Natural killer cell (primary cell): ENCODE measurements at regions not wholly inside any gene's neighbourhood (a gene's known extent, or its start where the extent isn't known, plus 50 kb on each side); places are given as distances from the start of the nearest gene placed in this dataset.

ENCODE experiments used
- ATAC-seq, 3 donors: fragments of 150-1000 bp in 2 of 3; fragments of 200-7000 bp in 1 of 3; cut with Tn5 transposase; 1 replicate in 1 of 3; 2 replicates in 2 of 3; pipeline ENCODE4 v1.10.0; 2021; ENCODE audit warnings: mild to moderate bottlenecking in 2 of 3, moderate library complexity in 2 of 3
- DNase-seq, 2 donors: peaks; one replicate each; pipeline versions ENCODE4 v3.0.0 to v3.0.0-alpha.2; 2013 to 2021; ENCODE audit warnings: mixed read lengths in 1 of 2
- H3K27ac ChIP-seq: one replicate; pipeline ENCODE4 v1.5.1; 2013; ENCODE audit warnings: mild to moderate bottlenecking, low read length
- H3K27me3 ChIP-seq: one replicate; pipeline ENCODE4 v1.6.1; 2013; ENCODE audit warnings: low read length; ENCODE audit not compliant: control insufficient read depth, insufficient read depth
- H3K36me3 ChIP-seq: one replicate; pipeline ENCODE4 v1.6.1; 2013; ENCODE audit warnings: low read length; ENCODE audit not compliant: control insufficient read depth, insufficient read depth
- H3K4me1 ChIP-seq: one replicate; pipeline ENCODE4 v1.6.1; 2013; ENCODE audit warnings: low read length; ENCODE audit not compliant: control insufficient read depth, insufficient read depth
- H3K4me3 ChIP-seq: one replicate; pipeline ENCODE4 v1.5.1; 2013; ENCODE audit warnings: low read length
- H3K9me3 ChIP-seq: one replicate; pipeline ENCODE4 v1.6.1; 2013; ENCODE audit warnings: low read length; ENCODE audit not compliant: control insufficient read depth, insufficient read depth
- H3K27ac Mint-ChIP-seq, 2 donors: one replicate each; pipeline ENCODE4 v1.8.0; 2022; ENCODE audit warnings: mild to moderate bottlenecking in 2 of 2, mixed read lengths in 2 of 2, moderate library complexity in 1 of 2
- H3K27me3 Mint-ChIP-seq, 2 donors: one replicate each; pipeline ENCODE4 v1.8.0; 2022; ENCODE audit warnings: low read depth in 2 of 2, mixed read lengths in 2 of 2
- H3K36me3 Mint-ChIP-seq: one replicate; pipeline ENCODE4 v1.8.0; 2022; ENCODE audit warnings: mixed read lengths
- H3K4me1 Mint-ChIP-seq, 2 donors: one replicate each; pipeline ENCODE4 v1.8.0; 2022; ENCODE audit warnings: mixed read lengths in 2 of 2
- H3K4me3 Mint-ChIP-seq: one replicate; pipeline ENCODE4 v1.8.0; 2022; ENCODE audit warnings: mild to moderate bottlenecking, moderate library complexity, mixed read lengths
- H3K9me3 Mint-ChIP-seq, 2 donors: one replicate each; pipeline ENCODE4 v1.8.0; 2022; ENCODE audit warnings: mixed read lengths in 2 of 2
- CTCF ChIP-seq: fragments of 200-600 bp; IDR thresholded peaks from one replicate; pipeline ENCODE4 v1.8.0; 2022; ENCODE audit warnings: antibody characterized with exemption
- WGBS: methylation state at CpG from one replicate; pipeline ENCODE4 v1.1.7; 2013; ENCODE audit warnings: missing lambda C conversion rate; ENCODE audit not compliant: insufficient coverage; 5-methylcytosine and 5-hydroxymethylcytosine counted together
- intact Hi-C: fragments of 100-400 bp; cut with micrococcal nuclease; formaldehyde crosslinking; loops from one replicate; pipeline ENCODE4 v1.14.2; 2022

- Histone ChIP-seq H3K4me3 (no peak overlapping the region), H3K9me3 (no peaks in the 10 kb centered on the region), H3K27me3 (no peaks in the 10 kb centered on the region), H3K4me1 (no peaks in the 10 kb centered on the region), H3K27ac (no peak overlapping the region), H3K36me3 (no peaks in the 10 kb centered on the region)
- Mint-ChIP-seq H3K36me3 (no peaks in the 10 kb centered on the region), H3K4me1 (no peaks in the 10 kb centered on the region), H3K4me3 (no peak overlapping the region), H3K27ac (no peak overlapping the region), H3K9me3 (peaks cover 5 to 9% of the 10 kb centered on the region in 2 donors), H3K27me3 (no peaks in the 10 kb centered on the region)
- DNase-seq (no peak), ATAC-seq (no peak)
- WGBS: 87% methylated on average over 1 of the region's 2 CpGs
- intact Hi-C loops: no loop called here
- no peak for TF ChIP-seq CTCF
Measured at GRCh38 chr6:114740547-114740946, 397.7 kb upstream of the HS3ST5 start.

GRCh38 chr6:114739656-114740055, 396.8 kb upstream of the HS3ST5 start:
- H3K27me3 ChIP-seq: no peaks in the 10 kb centered on the region
- no peak overlapping the region for H3K4me3 ChIP-seq
- ATAC-seq (no peak), DNase-seq (no peak)
- TF ChIP-seq CTCF: no peak
- H3K9me3 ChIP-seq: no peaks in the 10 kb centered on the region
- H3K27ac ChIP-seq: no peak overlapping the region
- H3K4me1 ChIP-seq: no peaks in the 10 kb centered on the region
- Mint-ChIP-seq H3K27me3 (no peaks in the 10 kb centered on the region), H3K27ac (no peak overlapping the region), H3K4me1 (no peaks in the 10 kb centered on the region), H3K4me3 (no peak overlapping the region), H3K9me3 (peaks cover 5 to 9% of the 10 kb centered on the region in 2 donors), H3K36me3 (no peaks in the 10 kb centered on the region)
- WGBS: 92% methylated on average over 1 of the region's 1 CpG
- intact Hi-C loops: no loop called here
- no peaks in the 10 kb centered on the region for H3K36me3 ChIP-seq

GRCh38 chr6:114735025-114735735, 392.4 kb upstream of the HS3ST5 start:
- no peaks in the 10 kb centered on the region for H3K36me3 Mint-ChIP-seq
- H3K27ac Mint-ChIP-seq: no peak overlapping the region
- intact Hi-C loops: no loop called here

More at GRCh38 chr6:114735025-114735735, 392.4 kb upstream of the HS3ST5 start:
- Mint-ChIP-seq H3K4me1 (no peaks in the 10 kb centered on the region), H3K4me3 (no peak overlapping the region), H3K9me3 (peaks cover 3 to 6% of the 10 kb centered on the region in 2 donors), H3K27me3 (no peaks in the 10 kb centered on the region)
- TF ChIP-seq CTCF: no peak
- Histone ChIP-seq H3K36me3 (no peaks in the 10 kb centered on the region), H3K27me3 (no peaks in the 10 kb centered on the region), H3K9me3 (no peaks in the 10 kb centered on the region), H3K4me3 (no peak overlapping the region), H3K4me1 (no peaks in the 10 kb centered on the region), H3K27ac (no peak overlapping the region)
- WGBS: 71% methylated on average over 5 of the region's 5 CpGs
- DNase-seq (no peak), ATAC-seq (no peak)
